ENCODE measurements at regions not wholly inside any gene's neighbourhood (a gene's known extent, or its start where the extent isn't known, plus 50 kb on each side); places are given as distances from the start of the nearest gene placed in this dataset.

- no peaks in the 10 kb centered on the region for H3K4me1 ChIP-seq (ENCODE audit: control insufficient read depth in 4 of 4, insufficient read depth in 4 of 4, low read length in 3 of 4)
- no peak overlapping the region for H3K9ac ChIP-seq (ENCODE audit: low read depth in 1 of 2, low read length in 2 of 2)
- 86% methylated on average over 6 of the region's 6 CpGs for WGBS
- TF ChIP-seq JUND (IDR thresholded peaks at IDR 0.05): no peak
- no peak for TF ChIP-seq GABPA (IDR thresholded peaks at IDR 0.05 in 1 of 2, conservative IDR thresholded peaks at IDR 0.05 in 1 of 2)
- TF ChIP-seq, protein P1, sequence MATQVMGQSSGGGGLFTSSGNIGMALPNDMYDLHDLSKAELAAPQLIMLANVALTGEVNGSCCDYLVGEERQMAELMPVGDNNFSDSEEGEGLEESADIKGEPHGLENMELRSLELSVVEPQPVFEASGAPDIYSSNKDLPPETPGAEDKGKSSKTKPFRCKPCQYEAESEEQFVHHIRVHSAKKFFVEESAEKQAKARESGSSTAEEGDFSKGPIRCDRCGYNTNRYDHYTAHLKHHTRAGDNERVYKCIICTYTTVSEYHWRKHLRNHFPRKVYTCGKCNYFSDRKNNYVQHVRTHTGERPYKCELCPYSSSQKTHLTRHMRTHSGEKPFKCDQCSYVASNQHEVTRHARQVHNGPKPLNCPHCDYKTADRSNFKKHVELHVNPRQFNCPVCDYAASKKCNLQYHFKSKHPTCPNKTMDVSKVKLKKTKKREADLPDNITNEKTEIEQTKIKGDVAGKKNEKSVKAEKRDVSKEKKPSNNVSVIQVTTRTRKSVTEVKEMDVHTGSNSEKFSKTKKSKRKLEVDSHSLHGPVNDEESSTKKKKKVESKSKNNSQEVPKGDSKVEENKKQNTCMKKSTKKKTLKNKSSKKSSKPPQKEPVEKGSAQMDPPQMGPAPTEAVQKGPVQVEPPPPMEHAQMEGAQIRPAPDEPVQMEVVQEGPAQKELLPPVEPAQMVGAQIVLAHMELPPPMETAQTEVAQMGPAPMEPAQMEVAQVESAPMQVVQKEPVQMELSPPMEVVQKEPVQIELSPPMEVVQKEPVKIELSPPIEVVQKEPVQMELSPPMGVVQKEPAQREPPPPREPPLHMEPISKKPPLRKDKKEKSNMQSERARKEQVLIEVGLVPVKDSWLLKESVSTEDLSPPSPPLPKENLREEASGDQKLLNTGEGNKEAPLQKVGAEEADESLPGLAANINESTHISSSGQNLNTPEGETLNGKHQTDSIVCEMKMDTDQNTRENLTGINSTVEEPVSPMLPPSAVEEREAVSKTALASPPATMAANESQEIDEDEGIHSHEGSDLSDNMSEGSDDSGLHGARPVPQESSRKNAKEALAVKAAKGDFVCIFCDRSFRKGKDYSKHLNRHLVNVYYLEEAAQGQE (IDR thresholded peaks at IDR 0.05): no peak
- TF ChIP-seq, protein P2, sequence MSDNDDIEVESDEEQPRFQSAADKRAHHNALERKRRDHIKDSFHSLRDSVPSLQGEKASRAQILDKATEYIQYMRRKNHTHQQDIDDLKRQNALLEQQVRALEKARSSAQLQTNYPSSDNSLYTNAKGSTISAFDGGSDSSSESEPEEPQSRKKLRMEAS (IDR thresholded peaks at IDR 0.05): no peak
- no peak for TF ChIP-seq HNF4G (IDR thresholded peaks at IDR 0.05)
- TF ChIP-seq EGR1 (IDR thresholded peaks at IDR 0.05; ENCODE audit: low read depth in 2 of 2): no peak
- no peak for TF ChIP-seq RXRA (IDR thresholded peaks at IDR 0.05)
- no peak for TF ChIP-seq YY1 (IDR thresholded peaks at IDR 0.05)
- no peak for TF ChIP-seq HNF4A (conservative IDR thresholded peaks at IDR 0.05)
- TF ChIP-seq, protein P3, sequence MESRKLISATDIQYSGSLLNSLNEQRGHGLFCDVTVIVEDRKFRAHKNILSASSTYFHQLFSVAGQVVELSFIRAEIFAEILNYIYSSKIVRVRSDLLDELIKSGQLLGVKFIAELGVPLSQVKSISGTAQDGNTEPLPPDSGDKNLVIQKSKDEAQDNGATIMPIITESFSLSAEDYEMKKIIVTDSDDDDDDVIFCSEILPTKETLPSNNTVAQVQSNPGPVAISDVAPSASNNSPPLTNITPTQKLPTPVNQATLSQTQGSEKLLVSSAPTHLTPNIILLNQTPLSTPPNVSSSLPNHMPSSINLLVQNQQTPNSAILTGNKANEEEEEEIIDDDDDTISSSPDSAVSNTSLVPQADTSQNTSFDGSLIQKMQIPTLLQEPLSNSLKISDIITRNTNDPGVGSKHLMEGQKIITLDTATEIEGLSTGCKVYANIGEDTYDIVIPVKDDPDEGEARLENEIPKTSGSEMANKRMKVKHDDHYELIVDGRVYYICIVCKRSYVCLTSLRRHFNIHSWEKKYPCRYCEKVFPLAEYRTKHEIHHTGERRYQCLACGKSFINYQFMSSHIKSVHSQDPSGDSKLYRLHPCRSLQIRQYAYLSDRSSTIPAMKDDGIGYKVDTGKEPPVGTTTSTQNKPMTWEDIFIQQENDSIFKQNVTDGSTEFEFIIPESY (IDR thresholded peaks at IDR 0.05): no peak
- no peak for TF ChIP-seq FOXA1 (IDR thresholded peaks at IDR 0.05)
- TF ChIP-seq CTCF (IDR thresholded peaks at IDR 0.05; ENCODE audit: low read depth, low read length, missing input control): no peak
- H3K27me3 ChIP-seq (ENCODE audit: control insufficient read depth in 4 of 4, insufficient read depth in 4 of 4, low read length in 3 of 4): no peaks in the 10 kb centered on the region
- H3K27ac ChIP-seq (ENCODE audit: low read depth in 1 of 2, low read length in 2 of 2): no peak overlapping the region
- H3K4me3 ChIP-seq (ENCODE audit: low read depth in 1 of 3, low read length in 3 of 3): no peak overlapping the region
- H3K36me3 ChIP-seq (ENCODE audit: control insufficient read depth in 4 of 4, insufficient read depth in 3 of 4, low read depth in 1 of 4, low read length in 3 of 4): no peaks in the 10 kb centered on the region
- H3K9me3 ChIP-seq (ENCODE audit: control insufficient read depth in 4 of 4, low read length in 3 of 4): no peaks in the 10 kb centered on the region
- no peak for DNase-seq (ENCODE audit: low spot score)
Observed at GRCh38 chr2:239551206-239551605, 150.4 kb upstream of the HDAC4 start.

- WGBS: 49% methylated on average over 3 of the region's 3 CpGs
- H3K4me3 ChIP-seq (ENCODE audit: low read depth in 1 of 3, low read length in 3 of 3): no peak overlapping the region
- no peaks in the 10 kb centered on the region for H3K4me1 ChIP-seq (ENCODE audit: control insufficient read depth in 4 of 4, insufficient read depth in 4 of 4, low read length in 3 of 4)
- no peak overlapping the region for H3K9ac ChIP-seq (ENCODE audit: low read depth in 1 of 2, low read length in 2 of 2)
- H3K9me3 ChIP-seq (ENCODE audit: control insufficient read depth in 4 of 4, low read length in 3 of 4): no peaks in the 10 kb centered on the region
- H3K27me3 ChIP-seq (ENCODE audit: control insufficient read depth in 4 of 4, insufficient read depth in 4 of 4, low read length in 3 of 4): no peaks in the 10 kb centered on the region
- H3K27ac ChIP-seq (ENCODE audit: low read depth in 1 of 2, low read length in 2 of 2): no peak overlapping the region
- DNase-seq (ENCODE audit: low spot score): no peak
- no peaks in the 10 kb centered on the region for H3K36me3 ChIP-seq (ENCODE audit: control insufficient read depth in 4 of 4, insufficient read depth in 3 of 4, low read depth in 1 of 4, low read length in 3 of 4)
- TF ChIP-seq, protein P4, sequence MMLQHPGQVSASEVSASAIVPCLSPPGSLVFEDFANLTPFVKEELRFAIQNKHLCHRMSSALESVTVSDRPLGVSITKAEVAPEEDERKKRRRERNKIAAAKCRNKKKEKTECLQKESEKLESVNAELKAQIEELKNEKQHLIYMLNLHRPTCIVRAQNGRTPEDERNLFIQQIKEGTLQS (IDR thresholded peaks at IDR 0.05): no peak
- TF ChIP-seq FOXA1 (IDR thresholded peaks at IDR 0.05) (no peak), YY1 (IDR thresholded peaks at IDR 0.05) (no peak), CTCF (IDR thresholded peaks at IDR 0.05; ENCODE audit: low read depth, low read length, missing input control) (no peak), RAD21 (IDR thresholded peaks at IDR 0.05) (no peak), GABPA (IDR thresholded peaks at IDR 0.05 in 1 of 2, conservative IDR thresholded peaks at IDR 0.05 in 1 of 2) (no peak), FOXA2 (IDR thresholded peaks at IDR 0.05) (no peak), RXRA (IDR thresholded peaks at IDR 0.05) (no peak), EGR1 (IDR thresholded peaks at IDR 0.05; ENCODE audit: low read depth in 2 of 2) (no peak), HNF4G (IDR thresholded peaks at IDR 0.05) (no peak), SP1 (IDR thresholded peaks at IDR 0.05) (no peak), TAF1 (conservative IDR thresholded peaks at IDR 0.05) (no peak)
- TF ChIP-seq, protein P3 (IDR thresholded peaks at IDR 0.05): no peak
- TF ChIP-seq, protein P2 (IDR thresholded peaks at IDR 0.05): no peak
Observed at GRCh38 chr2:239550357-239550756, 149.5 kb upstream of the HDAC4 start.

Measured in liver (tissue), 8 donors.